ENCODE measurements at regions not wholly inside any gene's neighbourhood (a gene's known extent, or its start where the extent isn't known, plus 50 kb on each side); places are given as distances from the start of the nearest gene placed in this dataset.
A peak's percentile ranks its signal among the peaks of the same experiment; 100 is the strongest.

DNA sequence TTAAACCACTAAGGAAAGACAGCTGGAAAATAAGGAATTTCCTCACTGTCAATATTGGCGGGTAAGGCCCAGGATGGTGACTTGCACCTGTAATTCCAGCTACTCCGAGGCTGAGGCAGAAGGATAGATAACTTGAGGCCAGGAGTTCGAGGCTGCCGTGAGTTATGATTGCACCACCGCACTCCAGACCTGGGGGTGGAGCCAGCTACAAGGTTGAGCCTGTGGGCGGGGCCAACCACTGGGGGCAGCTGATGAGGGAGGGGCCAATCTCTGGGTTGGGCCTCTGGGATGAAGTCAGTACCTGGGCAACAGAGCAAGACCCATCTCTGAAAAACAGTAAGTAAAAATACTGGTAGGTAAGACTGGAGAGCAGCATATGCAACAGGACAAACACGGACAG, 80.1 kb upstream of the ADO start:
- ATAC-seq (replicated peaks; ENCODE audit: extremely low read depth, poor library complexity, severe bottlenecking): no peak
- H3K27ac Mint-ChIP-seq (ENCODE audit: low read depth): no peak overlapping the region
- H3K9me3 Mint-ChIP-seq: no peaks in the 10 kb centered on the region
- no peak for DNase-seq (ENCODE audit: low spot score in 2 of 2)
- no peaks in the 10 kb centered on the region for H3K27me3 Mint-ChIP-seq
- H3K4me3 Mint-ChIP-seq: no peak overlapping the region
- H3K4me1 Mint-ChIP-seq: peaks cover 12% of the 10 kb centered on the region
- peaks cover 2% of the 10 kb centered on the region for H3K36me3 Mint-ChIP-seq (ENCODE audit: insufficient read depth)

DNA sequence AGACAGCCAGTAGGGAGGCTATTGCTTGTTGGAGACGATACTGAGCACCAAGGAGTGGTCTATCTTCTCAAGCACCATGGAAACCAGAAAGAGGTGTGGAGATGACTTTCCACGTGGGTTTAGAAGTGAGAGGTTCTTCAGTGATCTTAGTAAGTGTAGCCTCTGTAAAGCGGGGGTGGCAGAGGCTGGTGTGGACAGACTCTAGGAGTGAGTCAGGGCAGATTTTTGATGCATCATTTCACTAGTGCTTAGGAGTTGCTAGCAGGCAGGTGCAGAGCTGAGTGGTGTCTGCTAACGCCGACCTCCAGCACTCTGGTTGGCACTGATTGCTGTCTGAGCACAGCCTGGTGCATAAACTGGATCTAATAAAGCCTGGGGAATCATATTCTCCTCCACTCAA, 78.4 kb upstream of the ADO start:
- peaks cover 2% of the 10 kb centered on the region for H3K36me3 Mint-ChIP-seq (ENCODE audit: insufficient read depth)
- no peaks in the 10 kb centered on the region for H3K9me3 Mint-ChIP-seq
- ATAC-seq (replicated peaks; ENCODE audit: extremely low read depth, poor library complexity, severe bottlenecking) (no peak), DNase-seq (ENCODE audit: low spot score in 2 of 2) (no peak)
- H3K27me3 Mint-ChIP-seq: no peaks in the 10 kb centered on the region
- no peak overlapping the region for H3K4me3 Mint-ChIP-seq
- H3K27ac Mint-ChIP-seq (ENCODE audit: low read depth): no peak overlapping the region
- H3K4me1 Mint-ChIP-seq: peaks cover 12% of the 10 kb centered on the region

DNA sequence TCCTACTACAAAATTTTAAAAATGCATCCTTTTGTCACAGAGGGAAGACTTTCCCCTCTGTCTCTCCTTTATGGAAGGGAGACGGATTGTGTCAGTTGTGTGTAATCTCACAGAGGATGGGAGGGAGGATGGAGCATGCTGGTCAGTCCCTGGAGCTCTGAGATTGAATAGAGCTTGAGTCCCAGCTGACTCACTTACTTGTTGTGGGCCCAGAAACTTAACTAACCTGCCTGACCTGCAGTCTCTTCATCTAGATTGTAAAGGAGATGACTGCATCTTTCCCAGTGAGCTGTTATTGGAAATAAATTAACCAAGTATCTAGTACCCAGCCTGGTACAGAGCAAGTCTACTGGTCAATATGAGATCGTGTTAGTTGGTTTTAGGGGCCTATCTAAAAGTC, 77.9 kb upstream of the ADO start:
- peaks cover 12% of the 10 kb centered on the region for H3K4me1 Mint-ChIP-seq

DNA sequence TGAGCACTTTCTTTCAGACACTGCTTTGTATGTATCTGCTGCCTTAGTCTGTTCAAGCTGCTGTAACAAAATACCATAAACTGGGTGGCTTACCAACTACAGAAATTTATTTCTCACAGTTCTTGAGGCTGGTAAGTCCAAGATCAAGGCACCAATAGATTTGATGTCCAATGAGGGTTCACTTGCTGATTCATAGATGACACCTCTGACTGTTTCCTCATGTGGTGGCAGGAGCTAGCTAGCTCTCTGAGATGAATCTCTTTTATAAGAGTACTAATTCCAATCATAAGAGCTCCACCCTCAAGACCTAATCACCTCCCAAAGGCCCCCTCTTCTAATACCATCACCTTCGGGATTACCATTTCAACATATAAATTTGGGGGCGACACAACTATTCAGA, 76.6 kb upstream of the ADO start:
- ATAC-seq (replicated peaks; ENCODE audit: extremely low read depth, poor library complexity, severe bottlenecking) (no peak), DNase-seq (ENCODE audit: low spot score in 2 of 2) (no peak)
- H3K4me1 Mint-ChIP-seq: peaks cover 12% of the 10 kb centered on the region
- H3K27me3 Mint-ChIP-seq: no peaks in the 10 kb centered on the region
- peaks cover 5% of the 10 kb centered on the region for H3K36me3 Mint-ChIP-seq (ENCODE audit: insufficient read depth)
- no peak overlapping the region for H3K27ac Mint-ChIP-seq (ENCODE audit: low read depth)
- H3K4me3 Mint-ChIP-seq: no peak overlapping the region
- H3K9me3 Mint-ChIP-seq: no peaks in the 10 kb centered on the region

More for the DNA sequence above, 77.9 kb upstream of the ADO start:
- no peaks in the 10 kb centered on the region for H3K27me3 Mint-ChIP-seq
- peaks cover 4% of the 10 kb centered on the region for H3K36me3 Mint-ChIP-seq (ENCODE audit: insufficient read depth)
- DNase-seq (ENCODE audit: low spot score in 2 of 2) (no peak), ATAC-seq (replicated peaks; ENCODE audit: extremely low read depth, poor library complexity, severe bottlenecking) (no peak)
- H3K4me3 Mint-ChIP-seq: no peak overlapping the region
- H3K27ac Mint-ChIP-seq (ENCODE audit: low read depth): no peak overlapping the region
- no peaks in the 10 kb centered on the region for H3K9me3 Mint-ChIP-seq

DNA sequence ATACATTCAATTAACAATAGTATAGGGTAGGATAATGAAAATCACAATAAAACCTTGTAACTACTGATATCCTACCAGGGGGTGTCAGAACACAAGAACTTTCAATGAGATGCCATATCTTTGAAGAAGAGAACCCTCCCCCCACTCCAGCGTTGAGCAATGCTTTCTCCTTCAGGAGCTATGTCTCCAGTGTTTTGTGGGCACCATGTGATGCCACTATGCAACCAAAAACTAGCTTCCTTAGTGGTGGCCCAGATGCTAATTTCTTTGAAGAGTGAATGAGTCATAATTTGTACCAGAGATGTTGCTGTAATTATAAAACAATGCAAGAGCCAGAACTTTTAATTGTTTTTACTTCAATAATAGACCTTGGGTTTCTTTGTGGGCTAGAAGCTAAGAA, 76.0 kb upstream of the ADO start:
- no peaks in the 10 kb centered on the region for H3K9me3 Mint-ChIP-seq
- no peaks in the 10 kb centered on the region for H3K27me3 Mint-ChIP-seq
- peaks cover 7% of the 10 kb centered on the region for H3K36me3 Mint-ChIP-seq (ENCODE audit: insufficient read depth)
- no peak for DNase-seq (ENCODE audit: low spot score in 2 of 2)
- peaks cover 12% of the 10 kb centered on the region for H3K4me1 Mint-ChIP-seq
- ATAC-seq (replicated peaks; ENCODE audit: extremely low read depth, poor library complexity, severe bottlenecking): no peak
- H3K27ac Mint-ChIP-seq (ENCODE audit: low read depth): no peak overlapping the region
- no peak overlapping the region for H3K4me3 Mint-ChIP-seq

DNA sequence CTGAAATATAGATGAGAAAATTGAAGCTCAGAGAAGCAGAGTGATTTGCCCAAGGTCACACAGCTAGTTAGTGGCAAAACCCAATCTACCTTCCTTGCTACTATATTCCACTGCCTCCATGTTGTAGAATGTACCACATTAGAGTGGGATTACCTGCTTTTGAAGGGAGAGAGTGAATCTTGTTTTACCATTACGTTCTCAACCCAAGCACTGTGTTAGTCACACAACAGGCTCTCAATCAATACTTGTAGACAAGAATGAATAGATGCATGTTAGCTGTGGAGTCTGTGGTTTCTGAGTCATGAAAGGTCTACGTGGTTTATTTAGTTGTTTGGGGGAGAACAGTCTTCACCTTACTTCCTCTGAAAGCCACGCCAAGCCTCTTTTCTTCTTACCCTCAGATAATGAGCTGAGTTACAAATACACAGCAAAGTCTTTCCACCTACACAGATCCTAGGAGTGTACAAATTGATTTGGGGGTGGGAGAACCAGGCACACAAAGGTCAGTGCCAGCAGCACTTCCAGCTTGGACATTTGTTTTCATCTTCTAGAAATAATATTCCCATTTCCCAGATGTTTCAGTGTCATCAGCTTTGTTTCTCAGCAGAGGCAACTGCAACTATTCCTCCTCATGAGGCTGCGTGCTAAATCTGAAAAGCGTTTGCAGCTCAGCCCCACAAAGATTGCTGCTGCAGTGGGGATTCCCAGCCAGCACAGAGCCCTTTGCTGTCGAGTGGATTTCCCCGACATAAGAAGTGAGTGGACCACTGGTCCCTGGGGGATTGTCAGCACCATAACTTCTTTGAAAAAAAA, 71.5 kb upstream of the ADO start:
- Mint-ChIP-seq H3K4me3 (no peak overlapping the region), H3K36me3 (ENCODE audit: insufficient read depth) (peaks cover 7% of the 10 kb centered on the region), H3K9me3 (no peaks in the 10 kb centered on the region), H3K4me1 (peaks cover 6% of the 10 kb centered on the region), H3K27me3 (no peaks in the 10 kb centered on the region), H3K27ac (ENCODE audit: low read depth) (no peak overlapping the region)
- DNase-seq (ENCODE audit: low spot score in 2 of 2) (peak; percentile 16 to 57), ATAC-seq (replicated peaks; ENCODE audit: extremely low read depth, poor library complexity, severe bottlenecking) (peak; percentile 94)

DNA sequence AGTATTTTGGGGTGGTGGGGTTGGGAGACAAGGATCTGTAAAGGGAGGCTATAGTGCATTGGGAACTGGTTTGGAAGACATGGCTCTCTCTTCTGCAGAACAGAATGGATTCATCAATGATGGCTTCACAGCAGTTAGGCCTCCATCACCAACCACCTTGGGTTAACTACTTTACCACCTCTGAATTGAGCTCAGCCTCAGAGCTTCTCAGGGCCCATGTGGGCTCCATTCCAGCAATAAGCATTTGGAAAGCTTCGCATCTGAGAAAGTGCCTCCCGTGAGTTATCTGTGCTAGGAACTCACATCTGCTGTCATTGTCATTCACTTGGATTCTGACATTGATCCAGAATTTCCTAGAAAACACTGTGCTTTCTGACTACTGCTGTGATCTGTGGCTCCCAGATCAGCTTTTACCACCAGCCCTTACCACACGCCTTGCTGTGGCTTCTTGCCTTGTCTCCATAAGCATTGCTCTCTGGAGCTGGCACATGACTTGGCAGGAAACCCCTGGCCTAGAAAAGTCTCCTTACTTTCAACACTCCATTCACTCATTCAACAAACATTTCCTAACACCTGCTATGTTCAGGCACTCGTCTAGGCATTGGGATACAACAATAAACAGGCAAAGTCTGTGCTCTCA, 70.7 kb upstream of the ADO start:
- Mint-ChIP-seq H3K4me3 (no peak overlapping the region), H3K27ac (ENCODE audit: low read depth) (no peak overlapping the region), H3K4me1 (peaks cover 6% of the 10 kb centered on the region), H3K27me3 (no peaks in the 10 kb centered on the region), H3K36me3 (ENCODE audit: insufficient read depth) (peaks cover 7% of the 10 kb centered on the region), H3K9me3 (no peaks in the 10 kb centered on the region)
- no peak for DNase-seq (ENCODE audit: low spot score in 2 of 2)
- ATAC-seq (replicated peaks; ENCODE audit: extremely low read depth, poor library complexity, severe bottlenecking): peak; percentile 15

DNA sequence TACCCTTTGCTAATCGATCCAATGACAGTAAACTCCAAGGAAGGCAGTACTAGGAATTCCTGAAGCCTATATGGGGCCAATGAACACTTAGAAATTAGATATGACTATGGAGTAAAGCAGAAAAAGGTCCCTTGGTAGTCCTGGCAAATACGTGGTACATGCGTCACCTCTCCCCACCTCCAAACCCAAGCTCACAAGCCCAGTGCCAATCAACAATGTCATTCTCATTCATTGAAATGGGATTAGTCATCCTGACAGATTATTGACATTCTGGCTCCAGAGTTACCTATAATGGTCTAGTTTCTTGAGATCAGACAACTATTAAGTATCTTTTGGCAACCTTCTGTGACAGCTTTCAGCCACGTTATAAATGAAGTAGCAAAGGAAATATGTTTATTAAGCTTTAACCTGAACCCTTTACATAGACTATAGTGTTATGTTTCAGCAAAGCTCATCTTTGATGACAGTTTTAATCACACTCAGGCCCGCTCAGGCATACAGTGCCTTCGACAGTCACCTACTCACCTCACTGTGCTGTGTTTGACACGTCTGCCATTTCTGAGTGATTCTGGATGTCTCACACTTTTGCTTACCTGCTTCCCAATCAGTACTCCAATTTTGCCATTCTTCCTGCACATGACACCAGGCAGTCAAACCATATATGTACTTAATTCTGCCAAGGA, 69.6 kb upstream of the ADO start:
- no peak overlapping the region for H3K4me3 Mint-ChIP-seq
- H3K27ac Mint-ChIP-seq (ENCODE audit: low read depth): no peak overlapping the region
- peaks cover 7% of the 10 kb centered on the region for H3K36me3 Mint-ChIP-seq (ENCODE audit: insufficient read depth)
- ATAC-seq (replicated peaks; ENCODE audit: extremely low read depth, poor library complexity, severe bottlenecking) (no peak), DNase-seq (ENCODE audit: low spot score in 2 of 2) (no peak)
- H3K4me1 Mint-ChIP-seq: no peaks in the 10 kb centered on the region
- no peaks in the 10 kb centered on the region for H3K27me3 Mint-ChIP-seq
- no peaks in the 10 kb centered on the region for H3K9me3 Mint-ChIP-seq

DNA sequence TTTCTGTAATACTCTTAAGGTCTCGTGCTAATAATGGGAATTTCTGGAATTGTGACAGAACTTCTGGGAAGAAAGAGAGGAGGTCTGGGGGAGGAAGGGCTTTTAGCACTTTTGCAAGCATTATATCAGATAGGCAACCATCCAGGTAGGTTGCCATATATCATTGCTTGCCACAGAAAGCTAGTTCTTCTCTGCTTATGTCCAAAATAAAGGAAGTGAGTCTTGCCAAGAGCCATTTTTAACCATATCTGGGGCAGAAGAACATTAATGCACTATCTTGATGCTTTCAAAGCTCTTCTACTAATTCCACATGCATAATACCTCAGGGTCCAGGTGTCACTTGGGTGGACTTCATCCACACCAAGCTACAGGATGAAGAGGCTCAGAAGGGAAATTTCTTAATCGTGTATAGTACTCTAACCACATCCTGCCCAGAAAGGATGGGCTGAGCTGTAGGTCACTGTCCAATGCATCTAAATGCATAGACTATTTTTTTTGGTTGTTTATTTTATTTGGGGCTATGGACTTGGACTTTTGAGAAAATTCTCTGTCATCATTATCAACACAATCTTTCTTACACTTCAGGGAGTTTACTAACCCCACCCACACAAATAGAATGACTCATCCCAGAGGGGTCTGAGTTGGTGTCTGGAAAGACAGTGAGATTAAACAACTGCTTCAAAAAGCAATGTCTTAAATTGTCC, 68.9 kb upstream of the ADO start:
- peaks cover 7% of the 10 kb centered on the region for H3K36me3 Mint-ChIP-seq (ENCODE audit: insufficient read depth)
- no peak overlapping the region for H3K4me3 Mint-ChIP-seq
- DNase-seq (ENCODE audit: low spot score in 2 of 2) (no peak), ATAC-seq (replicated peaks; ENCODE audit: extremely low read depth, poor library complexity, severe bottlenecking) (no peak)
- no peak overlapping the region for H3K27ac Mint-ChIP-seq (ENCODE audit: low read depth)
- no peaks in the 10 kb centered on the region for H3K9me3 Mint-ChIP-seq
- no peaks in the 10 kb centered on the region for H3K27me3 Mint-ChIP-seq
- H3K4me1 Mint-ChIP-seq: no peaks in the 10 kb centered on the region

DNA sequence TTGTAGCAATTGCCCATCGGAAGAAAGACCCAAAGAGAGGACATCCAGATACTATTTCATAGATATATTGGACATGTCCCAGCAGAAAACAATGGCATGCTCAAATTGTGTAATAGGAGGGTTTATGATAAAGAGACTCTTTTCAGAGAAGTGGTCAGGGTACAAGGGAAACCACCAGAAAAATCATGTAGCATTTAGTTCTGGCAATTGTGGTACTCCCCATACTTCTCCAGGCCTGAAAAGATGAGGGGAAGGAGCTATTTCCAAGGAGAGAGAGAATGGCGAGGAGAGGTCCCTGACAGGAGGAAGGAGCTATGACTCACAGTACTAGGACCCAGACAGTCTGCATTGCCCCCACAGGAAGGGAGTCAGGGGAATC, 68.4 kb upstream of the ADO start:
- H3K27me3 Mint-ChIP-seq: no peaks in the 10 kb centered on the region
- H3K4me1 Mint-ChIP-seq: no peaks in the 10 kb centered on the region
- peaks cover 7% of the 10 kb centered on the region for H3K36me3 Mint-ChIP-seq (ENCODE audit: insufficient read depth)
- DNase-seq (ENCODE audit: low spot score in 2 of 2): no peak
- no peak overlapping the region for H3K27ac Mint-ChIP-seq (ENCODE audit: low read depth)
- no peak for ATAC-seq (replicated peaks; ENCODE audit: extremely low read depth, poor library complexity, severe bottlenecking)
- no peak overlapping the region for H3K4me3 Mint-ChIP-seq
- no peaks in the 10 kb centered on the region for H3K9me3 Mint-ChIP-seq

DNA sequence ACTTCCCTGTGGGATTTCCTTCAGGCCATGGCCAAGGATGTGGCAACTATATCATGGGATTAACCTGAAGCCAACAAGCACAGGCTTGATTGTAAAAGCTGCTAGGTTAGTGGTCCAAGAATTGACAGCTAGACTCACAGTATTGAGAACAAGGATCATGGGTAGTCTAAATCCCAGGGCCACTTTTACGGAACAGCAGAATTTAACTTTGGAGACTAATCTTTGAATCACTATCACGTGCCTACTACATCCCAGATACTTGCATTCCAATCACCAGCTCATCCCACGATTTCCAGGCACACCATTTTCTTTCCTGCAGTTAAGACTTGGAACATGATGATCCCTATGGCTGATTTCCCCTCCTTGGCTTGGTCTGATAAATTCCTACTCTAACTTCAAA, 65.6 kb upstream of the ADO start:
- no peak overlapping the region for H3K4me3 Mint-ChIP-seq
- peaks cover 6% of the 10 kb centered on the region for H3K4me1 Mint-ChIP-seq
- ATAC-seq (replicated peaks; ENCODE audit: extremely low read depth, poor library complexity, severe bottlenecking): no peak
- DNase-seq (ENCODE audit: low spot score in 2 of 2): no peak
- H3K27me3 Mint-ChIP-seq: no peaks in the 10 kb centered on the region
- no peaks in the 10 kb centered on the region for H3K9me3 Mint-ChIP-seq
- no peak overlapping the region for H3K27ac Mint-ChIP-seq (ENCODE audit: low read depth)
- peaks cover 2% of the 10 kb centered on the region for H3K36me3 Mint-ChIP-seq (ENCODE audit: insufficient read depth)

DNA sequence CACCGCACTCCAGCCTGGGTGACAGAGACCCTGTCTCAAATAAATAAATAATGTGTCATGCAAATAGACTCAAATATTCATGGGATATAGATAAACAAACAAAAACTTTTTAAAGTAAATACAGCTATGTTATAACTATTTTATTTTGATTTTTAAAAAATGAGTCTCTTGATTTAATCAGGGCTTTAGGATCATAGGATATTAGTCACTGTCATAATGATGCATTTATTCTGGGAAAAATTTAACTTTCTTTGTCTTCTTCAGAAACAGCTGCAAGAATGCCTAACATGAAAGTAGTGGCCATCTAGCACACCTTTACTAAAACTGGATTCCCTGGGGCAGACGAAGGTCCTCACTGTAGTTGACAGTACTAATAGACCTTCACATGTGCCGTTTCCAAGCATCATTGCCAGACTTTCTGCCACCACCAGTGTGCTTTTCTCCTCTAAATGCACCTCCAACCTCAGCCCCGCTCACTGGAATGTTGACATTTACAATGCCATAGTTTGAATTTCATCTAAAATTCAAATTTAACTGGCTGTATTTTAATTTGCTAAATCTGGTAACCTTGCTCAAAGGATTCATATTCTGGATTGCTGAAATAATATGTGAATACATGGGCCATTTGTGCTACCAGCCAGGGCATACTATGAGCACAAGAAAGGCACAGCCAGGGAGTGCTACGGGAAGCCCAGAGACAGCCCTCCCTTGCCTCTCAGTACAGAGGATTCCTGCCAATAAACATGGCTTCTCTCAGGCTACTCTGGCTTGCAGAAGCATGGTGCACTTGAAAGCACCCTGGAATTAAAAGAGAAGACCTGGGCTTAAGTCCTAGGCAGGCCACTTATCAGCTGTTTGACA, 63.4 kb upstream of the ADO start:
- Mint-ChIP-seq H3K27me3 (no peaks in the 10 kb centered on the region), H3K4me1 (peaks cover 6% of the 10 kb centered on the region), H3K27ac (ENCODE audit: low read depth) (no peak overlapping the region), H3K9me3 (no peaks in the 10 kb centered on the region), H3K4me3 (no peak overlapping the region), H3K36me3 (ENCODE audit: insufficient read depth) (peaks cover 2% of the 10 kb centered on the region)
- ATAC-seq (replicated peaks; ENCODE audit: extremely low read depth, poor library complexity, severe bottlenecking) (no peak), DNase-seq (ENCODE audit: low spot score in 2 of 2) (no peak)
